ENCODE measurements at regions not wholly inside any gene's neighbourhood (a gene's known extent, or its start where the extent isn't known, plus 50 kb on each side); places are given as distances from the start of the nearest gene placed in this dataset.

DNA sequence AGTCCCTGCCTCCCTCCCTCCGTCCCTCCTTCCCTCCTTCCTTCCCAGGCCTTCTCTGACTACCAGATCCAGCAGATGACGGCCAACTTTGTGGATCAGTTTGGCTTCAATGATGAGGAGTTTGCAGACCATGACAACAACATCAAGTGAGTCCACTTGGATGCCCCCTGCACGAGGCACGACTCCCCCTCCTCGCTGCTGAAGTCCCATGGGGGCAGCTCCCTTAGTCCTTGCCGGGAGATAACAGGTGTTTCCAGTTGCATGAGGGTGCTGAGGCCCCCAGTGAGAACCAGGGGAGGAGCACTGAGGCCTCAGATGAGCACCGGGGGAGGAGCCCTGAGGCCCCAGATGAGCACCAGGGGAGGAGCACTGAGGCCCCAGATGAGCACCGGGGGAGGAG, 200.0 kb downstream of the LIPI start:
- TF ChIP-seq TAF1 (IDR thresholded peaks at IDR 0.05; ENCODE audit: borderline replicate concordance, insufficient read depth, low read length) (no peak), SIN3A (IDR thresholded peaks at IDR 0.05; ENCODE audit: borderline replicate concordance, insufficient read depth, low read length) (no peak), FOXP2 (optimal IDR thresholded peaks at IDR 0.05; ENCODE audit: borderline replicate concordance, extremely low read depth, extremely low read length, insufficient read depth) (no peak), POLR2AphosphoS5 (IDR thresholded peaks at IDR 0.05; ENCODE audit: low read depth, low read length) (no peak)
- TF ChIP-seq, protein P1, sequence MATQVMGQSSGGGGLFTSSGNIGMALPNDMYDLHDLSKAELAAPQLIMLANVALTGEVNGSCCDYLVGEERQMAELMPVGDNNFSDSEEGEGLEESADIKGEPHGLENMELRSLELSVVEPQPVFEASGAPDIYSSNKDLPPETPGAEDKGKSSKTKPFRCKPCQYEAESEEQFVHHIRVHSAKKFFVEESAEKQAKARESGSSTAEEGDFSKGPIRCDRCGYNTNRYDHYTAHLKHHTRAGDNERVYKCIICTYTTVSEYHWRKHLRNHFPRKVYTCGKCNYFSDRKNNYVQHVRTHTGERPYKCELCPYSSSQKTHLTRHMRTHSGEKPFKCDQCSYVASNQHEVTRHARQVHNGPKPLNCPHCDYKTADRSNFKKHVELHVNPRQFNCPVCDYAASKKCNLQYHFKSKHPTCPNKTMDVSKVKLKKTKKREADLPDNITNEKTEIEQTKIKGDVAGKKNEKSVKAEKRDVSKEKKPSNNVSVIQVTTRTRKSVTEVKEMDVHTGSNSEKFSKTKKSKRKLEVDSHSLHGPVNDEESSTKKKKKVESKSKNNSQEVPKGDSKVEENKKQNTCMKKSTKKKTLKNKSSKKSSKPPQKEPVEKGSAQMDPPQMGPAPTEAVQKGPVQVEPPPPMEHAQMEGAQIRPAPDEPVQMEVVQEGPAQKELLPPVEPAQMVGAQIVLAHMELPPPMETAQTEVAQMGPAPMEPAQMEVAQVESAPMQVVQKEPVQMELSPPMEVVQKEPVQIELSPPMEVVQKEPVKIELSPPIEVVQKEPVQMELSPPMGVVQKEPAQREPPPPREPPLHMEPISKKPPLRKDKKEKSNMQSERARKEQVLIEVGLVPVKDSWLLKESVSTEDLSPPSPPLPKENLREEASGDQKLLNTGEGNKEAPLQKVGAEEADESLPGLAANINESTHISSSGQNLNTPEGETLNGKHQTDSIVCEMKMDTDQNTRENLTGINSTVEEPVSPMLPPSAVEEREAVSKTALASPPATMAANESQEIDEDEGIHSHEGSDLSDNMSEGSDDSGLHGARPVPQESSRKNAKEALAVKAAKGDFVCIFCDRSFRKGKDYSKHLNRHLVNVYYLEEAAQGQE (IDR thresholded peaks at IDR 0.05; ENCODE audit: insufficient read depth in 1 of 2, low read depth in 2 of 2, low read length in 2 of 2): no peak

- no peak for TF ChIP-seq SIN3A (IDR thresholded peaks at IDR 0.05; ENCODE audit: borderline replicate concordance, insufficient read depth, low read length)
- TF ChIP-seq, protein P1 (IDR thresholded peaks at IDR 0.05; ENCODE audit: insufficient read depth in 1 of 2, low read depth in 2 of 2, low read length in 2 of 2): no peak
- TF ChIP-seq TAF1 (IDR thresholded peaks at IDR 0.05; ENCODE audit: borderline replicate concordance, insufficient read depth, low read length): no peak
- TF ChIP-seq FOXP2 (optimal IDR thresholded peaks at IDR 0.05; ENCODE audit: borderline replicate concordance, extremely low read depth, extremely low read length, insufficient read depth): no peak
- TF ChIP-seq POLR2AphosphoS5 (IDR thresholded peaks at IDR 0.05; ENCODE audit: low read depth, low read length): no peak
Observed at GRCh38 chr21:13937236-13937635, 273.5 kb downstream of the LIPI start.

GRCh38 chr21:13854638-13855037, 245.1 kb downstream of the POTED start:
- TF ChIP-seq POLR2AphosphoS5 (IDR thresholded peaks at IDR 0.05; ENCODE audit: low read depth, low read length) (no peak), TAF1 (IDR thresholded peaks at IDR 0.05; ENCODE audit: borderline replicate concordance, insufficient read depth, low read length) (no peak), SIN3A (IDR thresholded peaks at IDR 0.05; ENCODE audit: borderline replicate concordance, insufficient read depth, low read length) (no peak), FOXP2 (optimal IDR thresholded peaks at IDR 0.05; ENCODE audit: borderline replicate concordance, extremely low read depth, extremely low read length, insufficient read depth) (no peak)
- TF ChIP-seq, protein P1 (IDR thresholded peaks at IDR 0.05; ENCODE audit: insufficient read depth in 1 of 2, low read depth in 2 of 2, low read length in 2 of 2): no peak

GRCh38 chr21:13846718-13847117, 237.1 kb downstream of the POTED start:
- TF ChIP-seq, protein P1 (IDR thresholded peaks at IDR 0.05; ENCODE audit: insufficient read depth in 1 of 2, low read depth in 2 of 2, low read length in 2 of 2): peak; percentile 63 to 86; a peak in 3 of 4 replicates

GRCh38 chr21:13827201-13827600, 217.6 kb downstream of the POTED start:
- TF ChIP-seq FOXP2 (optimal IDR thresholded peaks at IDR 0.05; ENCODE audit: borderline replicate concordance, extremely low read depth, extremely low read length, insufficient read depth) (no peak), SIN3A (IDR thresholded peaks at IDR 0.05; ENCODE audit: borderline replicate concordance, insufficient read depth, low read length) (no peak), TAF1 (IDR thresholded peaks at IDR 0.05; ENCODE audit: borderline replicate concordance, insufficient read depth, low read length) (no peak), POLR2AphosphoS5 (IDR thresholded peaks at IDR 0.05; ENCODE audit: low read depth, low read length) (no peak)
- TF ChIP-seq, protein P1 (IDR thresholded peaks at IDR 0.05; ENCODE audit: insufficient read depth in 1 of 2, low read depth in 2 of 2, low read length in 2 of 2): no peak

All from PFSK-1 (cell line).